H1 (cell line): ENCODE measurements at regions not wholly inside any gene's neighbourhood (a gene's known extent, or its start where the extent isn't known, plus 50 kb on each side); places are given as distances from the start of the nearest gene placed in this dataset.

Experiments used
- CTCF ChIA-PET: fragments of 300-600 bp; sonication (Branson Sonifier 250); formaldehyde crosslinking; loops from one replicate; lab custom pipeline; 2021; ENCODE audit not compliant: partially characterized antibody; lab: Charles Lee
- POLR2A ChIA-PET: fragments of 300-600 bp; sonication (Branson Sonifier 250); formaldehyde crosslinking; loops from one replicate; lab custom pipeline; 2021; ENCODE audit warnings: inconsistent platforms; ENCODE audit not compliant: partially characterized antibody; lab: Charles Lee
- DNase-seq, 2 experiments: peaks; one replicate each; pipeline versions ENCODE4 v3.0.0 to v3.0.0-alpha.2; 2010 to 2022; ENCODE audit warnings: low spot score in 2 of 2, low read depth in 1 of 2, mixed read lengths in 1 of 2
- FAIRE-seq: peaks from 2 replicates; lab custom pipeline; 2011; peaks lifted over from hg19 to GRCh38; lab: Jason Lieb, UNC
- H2AFZ ChIP-seq: 2 replicates; pipeline ENCODE4 v1.8.1; 2012; ENCODE audit warnings: low read length, inconsistent platforms
- H2AK5ac ChIP-seq: 2 replicates; pipeline ENCODE4 v1.6.1; 2013; ENCODE audit warnings: low read depth, low read length
- H2BK120ac ChIP-seq: replicated peaks from 2 replicates; pipeline ENCODE3; 2013; ENCODE audit warnings: low read depth, low read length, inconsistent platforms
- H2BK12ac ChIP-seq: 2 replicates; pipeline ENCODE4 v1.6.1; 2013; ENCODE audit warnings: low read depth, low read length
- H2BK15ac ChIP-seq: 2 replicates; pipeline ENCODE4 v1.6.1; 2013; ENCODE audit warnings: low read length
- H2BK20ac ChIP-seq: 2 replicates; pipeline ENCODE4 v1.6.1; 2013; ENCODE audit warnings: low read length
- H2BK5ac ChIP-seq: 2 replicates; pipeline ENCODE4 v1.6.1; 2013; ENCODE audit warnings: low read depth, low read length
- H3K14ac ChIP-seq: 2 replicates; pipeline ENCODE4 v1.6.1; 2013; ENCODE audit warnings: inconsistent platforms; ENCODE audit not compliant: insufficient read length
- H3K18ac ChIP-seq: 2 replicates; pipeline ENCODE4 v1.6.1; 2013; ENCODE audit warnings: low read length; ENCODE audit errors: extremely low read depth
- H3K23ac ChIP-seq: 2 replicates; pipeline ENCODE4 v1.6.1; 2013; ENCODE audit warnings: inconsistent platforms; ENCODE audit not compliant: insufficient read length
- H3K23me2 ChIP-seq: 2 replicates; pipeline ENCODE4 v1.6.1; 2013; ENCODE audit warnings: low read depth, low read length
- H3K27ac ChIP-seq: 2 replicates; pipeline ENCODE4 v1.6.1; 2011; ENCODE audit warnings: low read depth, low read length, inconsistent platforms
- H3K27me3 ChIP-seq, 4 experiments: replicated peaks in 1 of 4; 1 replicate in 1 of 4; 2 replicates in 3 of 4; pipeline versions ENCODE4 v1.6.1 to v1.8.1; 2011 to 2013; ENCODE audit warnings: low read length in 3 of 4, mild to moderate bottlenecking in 3 of 4, inconsistent platforms in 2 of 4, mixed read lengths in 2 of 4, moderate library complexity in 1 of 4; ENCODE audit not compliant: control insufficient read depth in 3 of 4, insufficient read depth in 3 of 4; ENCODE audit errors: extremely low read depth in 1 of 4
- H3K36me3 ChIP-seq, 4 experiments: 2 replicates each; pipeline versions ENCODE4 v1.6.1 to v1.8.1; 2011 to 2013; ENCODE audit warnings: mild to moderate bottlenecking in 4 of 4, low read length in 3 of 4, moderate library complexity in 2 of 4, control low read depth in 1 of 4, inconsistent platforms in 1 of 4; ENCODE audit not compliant: insufficient read depth in 4 of 4, control insufficient read depth in 2 of 4
- H3K4ac ChIP-seq: replicated peaks from 2 replicates; pipeline ENCODE3; 2013; ENCODE audit warnings: low read length, low read depth, mixed read lengths, inconsistent platforms; ENCODE audit not compliant: insufficient read length
- H3K4me1 ChIP-seq, 4 experiments: replicated peaks in 1 of 4; 1 replicate in 1 of 4; 2 replicates in 3 of 4; pipeline versions ENCODE4 v1.6.1 to v1.8.1; 2011 to 2013; ENCODE audit warnings: low read length in 3 of 4, inconsistent platforms in 2 of 4, mixed read lengths in 1 of 4; ENCODE audit not compliant: insufficient read depth in 4 of 4, control insufficient read depth in 3 of 4
- H3K4me2 ChIP-seq, 2 experiments: 2 replicates each; pipeline versions ENCODE4 v1.6.1 to v1.8.1; 2011 to 2013; ENCODE audit warnings: low read depth in 2 of 2, low read length in 2 of 2, control low read depth in 1 of 2, inconsistent platforms in 1 of 2, mild to moderate bottlenecking in 1 of 2; ENCODE audit not compliant: insufficient read depth in 1 of 2
- H3K4me3 ChIP-seq, 4 experiments: fragments of 200-600, 300-600 bp in 1 of 4; sonication (generic), shearing (Covaris generic), sonication (Bioruptor Twin) in 1 of 4; 2 replicates each; pipeline versions ENCODE4 v1.5.1 to v1.8.1; 2011 to 2016; ENCODE audit warnings: low read length in 4 of 4, low read depth in 3 of 4, control low read depth in 2 of 4, inconsistent platforms in 2 of 4, mild to moderate bottlenecking in 2 of 4, mixed read lengths in 1 of 4, moderate library complexity in 1 of 4; ENCODE audit not compliant: insufficient read depth in 2 of 4; ENCODE audit errors: extremely low read depth in 1 of 4
- H3K56ac ChIP-seq: replicated peaks from 2 replicates; pipeline ENCODE3; 2013; ENCODE audit warnings: low read depth, mild to moderate bottlenecking, mixed read lengths, low read length, inconsistent platforms; ENCODE audit not compliant: insufficient read length
- H3K79me1 ChIP-seq: 2 replicates; pipeline ENCODE4 v1.6.1; 2013; ENCODE audit warnings: low read depth, low read length, control low read depth
- H3K79me2 ChIP-seq, 2 experiments: 2 replicates each; pipeline versions ENCODE4 v1.6.1 to v1.8.1; 2012 to 2013; ENCODE audit warnings: low read length in 2 of 2, mild to moderate bottlenecking in 2 of 2, inconsistent platforms in 1 of 2; ENCODE audit not compliant: insufficient read depth in 2 of 2, control insufficient read depth in 1 of 2
- H3K9ac ChIP-seq, 4 experiments: replicated peaks in 1 of 4; 1 replicate in 1 of 4; 2 replicates in 3 of 4; pipeline versions ENCODE4 v1.6.1 to v1.8.1; 2011 to 2013; ENCODE audit warnings: low read depth in 3 of 4, low read length in 3 of 4, control low read depth in 2 of 4, mild to moderate bottlenecking in 2 of 4, moderate library complexity in 2 of 4, inconsistent platforms in 1 of 4; ENCODE audit errors: extremely low read depth in 1 of 4
- H3K9me3 ChIP-seq, 2 experiments: 2 replicates each; pipeline versions ENCODE4 v1.6.1 to v1.8.1; 2012 to 2013; ENCODE audit warnings: mild to moderate bottlenecking in 2 of 2, moderate library complexity in 2 of 2, control low read depth in 1 of 2, inconsistent platforms in 1 of 2, low read depth in 1 of 2, low read length in 1 of 2, mixed read lengths in 1 of 2; ENCODE audit not compliant: insufficient read depth in 2 of 2
- H4K20me1 ChIP-seq, 2 experiments: replicated peaks in 1 of 2; 2 replicates each; pipeline versions ENCODE3 to v1.8.1; 2011 to 2013; ENCODE audit warnings: inconsistent platforms in 2 of 2, low read length in 2 of 2, mild to moderate bottlenecking in 1 of 2; ENCODE audit not compliant: insufficient read depth in 2 of 2, control insufficient read depth in 1 of 2
- H4K5ac ChIP-seq: 2 replicates; pipeline ENCODE4 v1.6.1; 2013; ENCODE audit warnings: low read length, low read depth, mixed read lengths, inconsistent platforms; ENCODE audit not compliant: insufficient read length
- H4K8ac ChIP-seq: 2 replicates; pipeline ENCODE4 v1.8.0; 2013; ENCODE audit warnings: mild to moderate bottlenecking, moderate library complexity, low read length, inconsistent platforms; ENCODE audit not compliant: insufficient read depth; ENCODE audit errors: extremely low read depth
- H4K91ac ChIP-seq: replicated peaks from 2 replicates; pipeline ENCODE3; 2013; ENCODE audit warnings: low read length, mixed read lengths, inconsistent platforms; ENCODE audit not compliant: insufficient read length
- EGR1 ChIP-seq: IDR thresholded peaks from 2 replicates; pipeline ENCODE4 v1.6.1; 2011; ENCODE audit warnings: low read depth, low read length, borderline replicate concordance
- MAFK ChIP-seq: IDR thresholded peaks from 2 replicates; pipeline ENCODE4 v1.6.1; 2012; ENCODE audit warnings: low read depth, mild to moderate bottlenecking, improper control_type of control experiment, low read length
- NANOG ChIP-seq: IDR thresholded peaks from 2 replicates; pipeline ENCODE4 v1.6.1; 2011; ENCODE audit warnings: low read length, low read depth, mild to moderate bottlenecking, inconsistent platforms; ENCODE audit not compliant: insufficient read depth, poor library complexity, severe bottlenecking
- RAD21 ChIP-seq, 2 experiments: IDR thresholded peaks in 1 of 2; conservative IDR thresholded peaks in 1 of 2; 2 replicates each; pipeline ENCODE4 v1.6.1; 2011; ENCODE audit warnings: low read depth in 2 of 2, low read length in 2 of 2, improper control_type of control experiment in 1 of 2, inconsistent platforms in 1 of 2, mild to moderate bottlenecking in 1 of 2, moderate library complexity in 1 of 2
- WGBS, 2 experiments: shearing (Covaris generic) in 1 of 2; methylation state at CpG; one replicate each; pipeline versions ENCODE4 v1.1.6 to v1.1.7; 2013 to 2015; ENCODE audit warnings: low lambda C conversion rate in 2 of 2, mixed read lengths in 2 of 2, inconsistent platforms in 1 of 2, low coverage in 1 of 2, missing lambda C conversion rate in 1 of 2; ENCODE audit not compliant: insufficient replicate concordance in 2 of 2, insufficient coverage in 1 of 2, insufficient read length in 1 of 2; ENCODE audit errors: extremely low coverage in 1 of 2, missing lambda C conversion rate in 1 of 2; 5-methylcytosine and 5-hydroxymethylcytosine counted together
- TF ChIP-seq, protein P1 (sequence below): IDR thresholded peaks from 2 replicates; pipeline ENCODE4 v1.6.1; 2011; ENCODE audit warnings: low read length, improper control_type of control experiment
- TF ChIP-seq, protein P2 (sequence below): IDR thresholded peaks from 2 replicates; pipeline ENCODE4 v1.6.1; 2012; ENCODE audit warnings: inconsistent platforms
- TF ChIP-seq, protein P3 (sequence below), 3 experiments: IDR thresholded peaks; 1 replicate in 2 of 3; 2 replicates in 1 of 3; pipeline versions ENCODE4 v1.5.1 to v1.6.1; 2011; ENCODE audit warnings: low read length in 3 of 3, mild to moderate bottlenecking in 3 of 3, inconsistent platforms in 2 of 3, low read depth in 1 of 3, moderate library complexity in 1 of 3; ENCODE audit not compliant: insufficient read depth in 1 of 3; ENCODE audit errors: control extremely low read depth in 1 of 3

DNA sequence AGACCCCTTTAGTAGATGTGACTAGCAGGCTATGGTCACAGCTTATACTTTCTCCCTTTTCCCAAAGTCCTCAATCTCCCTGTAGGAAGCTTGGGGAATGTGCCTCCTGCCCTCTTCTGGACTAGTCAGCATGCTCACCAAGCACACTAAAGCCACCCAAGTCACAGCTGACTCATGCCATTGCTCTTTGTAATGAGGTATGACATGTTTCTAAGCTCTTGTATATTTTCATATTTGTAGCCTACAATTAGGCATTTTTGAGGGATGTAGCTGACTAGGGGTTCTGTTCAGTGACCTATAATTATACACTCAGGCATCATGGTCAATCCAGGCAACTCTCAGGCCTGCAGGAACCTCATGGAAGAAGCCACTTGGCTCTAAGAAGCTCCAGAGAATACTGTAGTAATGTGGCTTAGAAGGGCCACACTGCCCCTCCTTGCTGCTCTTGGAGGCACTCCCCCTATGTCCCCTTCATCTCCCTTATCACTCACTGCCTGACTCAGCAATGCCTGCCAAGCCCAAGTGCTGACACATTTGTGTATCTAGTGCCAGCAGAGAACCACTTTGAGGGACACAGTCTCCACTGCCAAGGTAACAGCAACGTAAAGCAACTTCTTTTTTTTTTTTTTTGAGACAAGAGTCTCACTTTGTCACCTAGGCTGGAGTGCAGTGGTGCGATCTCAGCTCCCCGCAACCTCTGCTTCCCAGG lies 86.2 kb downstream of the RPL27A start:
- no peaks in the 10 kb centered on the region for H3K79me2 ChIP-seq
- CTCF ChIA-PET, result interaction anchor here (0.9 to 4.5 kb wide), 12 partner anchors 10 to 191 kb away, joined by 3 to 23 read pairs (median 4); no protein-coding TSS in a partner anchor
- no peak for FAIRE-seq

More for the DNA sequence above, 86.2 kb downstream of the RPL27A start:
- Histone ChIP-seq H3K23ac (no peak overlapping the region), H2AFZ (no peak overlapping the region), H3K4me2 (no peak overlapping the region), H2BK5ac (peak overlapping the region; percentile 66; the same call in 1 of the 2 replicates), H2BK20ac (no peak overlapping the region), H2BK120ac (no peak overlapping the region), H3K79me1 (peaks cover 2% of the 10 kb centered on the region; the same call in 1 of the 2 replicates), H4K91ac (peak overlapping the region; percentile 69), H3K56ac (no peak overlapping the region), H4K20me1 (no peaks in the 10 kb centered on the region), H4K5ac (no peak overlapping the region), H3K18ac (no peak overlapping the region), H3K23me2 (no peaks in the 10 kb centered on the region), H3K36me3 (no peaks in the 10 kb centered on the region), H3K27me3 (no peaks in the 10 kb centered on the region), H2BK12ac (peak overlapping the region; percentile 39; the same call in 1 of the 2 replicates), H3K14ac (no peak overlapping the region), H2AK5ac (0 out of 2 replicates have a peak overlapping the region, but pooled peaks have one; percentile 85), H3K4me3 (no peak overlapping the region), H2BK15ac (no peak overlapping the region; the same call in 1 of the 2 replicates), H3K9ac (no peak overlapping the region)
- WGBS, 2 experiments, result 94% methylated on average over 3 of the region's 3 CpGs; no CpG with 5 or more reads in 1 of the 2 experiments
- DNase-seq, result no peak
- POLR2A ChIA-PET, result interaction anchor here (0.7 to 1.9 kb wide), 7 partner anchors 8 to 88 kb away, joined by 3 to 4 read pairs (median 3); partner anchors contain the start of genes RPL27A and TRIM66
- TF ChIP-seq, protein P1, sequence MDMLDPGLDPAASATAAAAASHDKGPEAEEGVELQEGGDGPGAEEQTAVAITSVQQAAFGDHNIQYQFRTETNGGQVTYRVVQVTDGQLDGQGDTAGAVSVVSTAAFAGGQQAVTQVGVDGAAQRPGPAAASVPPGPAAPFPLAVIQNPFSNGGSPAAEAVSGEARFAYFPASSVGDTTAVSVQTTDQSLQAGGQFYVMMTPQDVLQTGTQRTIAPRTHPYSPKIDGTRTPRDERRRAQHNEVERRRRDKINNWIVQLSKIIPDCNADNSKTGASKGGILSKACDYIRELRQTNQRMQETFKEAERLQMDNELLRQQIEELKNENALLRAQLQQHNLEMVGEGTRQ, result no peak
- TF ChIP-seq RAD21 (IDR thresholded peaks at IDR 0.05 in 1 of 2, conservative IDR thresholded peaks at IDR 0.05 in 1 of 2; ENCODE audit: low read depth in 2 of 2, low read length in 2 of 2) (peak in 1 of 2 experiments; percentile 42; a peak in 1 of 4 replicates), NANOG (no peak), EGR1 (no peak), MAFK (no peak)
- TF ChIP-seq, protein P2, sequence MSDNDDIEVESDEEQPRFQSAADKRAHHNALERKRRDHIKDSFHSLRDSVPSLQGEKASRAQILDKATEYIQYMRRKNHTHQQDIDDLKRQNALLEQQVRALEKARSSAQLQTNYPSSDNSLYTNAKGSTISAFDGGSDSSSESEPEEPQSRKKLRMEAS, result no peak
- TF ChIP-seq, protein P3, sequence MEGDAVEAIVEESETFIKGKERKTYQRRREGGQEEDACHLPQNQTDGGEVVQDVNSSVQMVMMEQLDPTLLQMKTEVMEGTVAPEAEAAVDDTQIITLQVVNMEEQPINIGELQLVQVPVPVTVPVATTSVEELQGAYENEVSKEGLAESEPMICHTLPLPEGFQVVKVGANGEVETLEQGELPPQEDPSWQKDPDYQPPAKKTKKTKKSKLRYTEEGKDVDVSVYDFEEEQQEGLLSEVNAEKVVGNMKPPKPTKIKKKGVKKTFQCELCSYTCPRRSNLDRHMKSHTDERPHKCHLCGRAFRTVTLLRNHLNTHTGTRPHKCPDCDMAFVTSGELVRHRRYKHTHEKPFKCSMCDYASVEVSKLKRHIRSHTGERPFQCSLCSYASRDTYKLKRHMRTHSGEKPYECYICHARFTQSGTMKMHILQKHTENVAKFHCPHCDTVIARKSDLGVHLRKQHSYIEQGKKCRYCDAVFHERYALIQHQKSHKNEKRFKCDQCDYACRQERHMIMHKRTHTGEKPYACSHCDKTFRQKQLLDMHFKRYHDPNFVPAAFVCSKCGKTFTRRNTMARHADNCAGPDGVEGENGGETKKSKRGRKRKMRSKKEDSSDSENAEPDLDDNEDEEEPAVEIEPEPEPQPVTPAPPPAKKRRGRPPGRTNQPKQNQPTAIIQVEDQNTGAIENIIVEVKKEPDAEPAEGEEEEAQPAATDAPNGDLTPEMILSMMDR (IDR thresholded peaks at IDR 0.05; ENCODE audit: control extremely low read depth in 1 of 3, insufficient read depth in 1 of 3, low read depth in 1 of 3, low read length in 3 of 3), result peak in 1 of 3 experiments; percentile 31; a peak in 1 of 4 replicates
- TF ChIP-seq, all 59 proteins: peak for 2
- no peak overlapping the region for H3K4ac ChIP-seq
- no peak overlapping the region for H4K8ac ChIP-seq
- H3K9me3 ChIP-seq, result no peaks in the 10 kb centered on the region
- H3K4me1 ChIP-seq, result peaks cover 2 to 15% (median 6%) of the 10 kb centered on the region in 4 experiments; a peak in 6 of 7 replicates
- no peak overlapping the region for H3K27ac ChIP-seq
